BE2C (cell line): ENCODE measurements at regions not wholly inside any gene's neighbourhood (a gene's known extent, or its start where the extent isn't known, plus 50 kb on each side); places are given as distances from the start of the nearest gene placed in this dataset.

Experiments
- DNase-seq: peaks from one replicate; pipeline ENCODE4 v3.0.0-alpha.2; 2020
- H3K27me3 ChIP-seq: fragments of 250-450 bp; sonication (Bioruptor Pico); 2 replicates; pipeline ENCODE4 v1.5.1; 2020; ENCODE audit warnings: mild to moderate bottlenecking
- H3K36me3 ChIP-seq: fragments of 250-450 bp; sonication (Bioruptor Pico); 2 replicates; pipeline ENCODE4 v1.5.1; 2020; ENCODE audit warnings: mild to moderate bottlenecking
- H3K4me1 ChIP-seq: fragments of 250-450 bp; sonication (Bioruptor Pico); 2 replicates; pipeline ENCODE4 v1.5.1; 2020
- H3K4me3 ChIP-seq: 2 replicates; pipeline ENCODE4 v1.5.1; 2011; ENCODE audit warnings: low read depth, low read length
- H3K9me3 ChIP-seq: fragments of 250-450 bp; sonication (Bioruptor Pico); 2 replicates; pipeline ENCODE4 v1.5.1; 2020
- CTCF ChIP-seq: IDR thresholded peaks from 2 replicates; pipeline ENCODE4 v1.5.1; 2012; ENCODE audit warnings: mild to moderate bottlenecking, low read depth, low read length

- Histone ChIP-seq H3K9me3 (no peaks in the 10 kb centered on the region), H3K27me3 (no peaks in the 10 kb centered on the region), H3K4me3 (no peak overlapping the region), H3K36me3 (no peaks in the 10 kb centered on the region), H3K4me1 (no peaks in the 10 kb centered on the region)
- no peak for TF ChIP-seq CTCF
- no peak for DNase-seq
These were observed 478.3 kb downstream of the FBXO15 start for GRCh38 chr18:73669297-73669696.

GRCh38 chr18:73668051-73668450, 479.6 kb downstream of the FBXO15 start:
- H3K4me3 ChIP-seq = no peak overlapping the region
- no peaks in the 10 kb centered on the region for H3K9me3 ChIP-seq
- no peaks in the 10 kb centered on the region for H3K27me3 ChIP-seq
- no peak for TF ChIP-seq CTCF
- no peak for DNase-seq
- no peaks in the 10 kb centered on the region for H3K4me1 ChIP-seq
- no peaks in the 10 kb centered on the region for H3K36me3 ChIP-seq

GRCh38 chr18:73666772-73667171, 480.9 kb downstream of the FBXO15 start:
- TF ChIP-seq CTCF = no peak
- Histone ChIP-seq H3K36me3 (no peaks in the 10 kb centered on the region), H3K4me3 (no peak overlapping the region), H3K9me3 (no peaks in the 10 kb centered on the region), H3K27me3 (no peaks in the 10 kb centered on the region), H3K4me1 (no peaks in the 10 kb centered on the region)
- DNase-seq = no peak

GRCh38 chr18:73664896-73665295, 482.7 kb downstream of the FBXO15 start:
- DNase-seq = no peak
- H3K36me3 ChIP-seq = no peaks in the 10 kb centered on the region
- no peaks in the 10 kb centered on the region for H3K9me3 ChIP-seq
- no peak overlapping the region for H3K4me3 ChIP-seq
- no peaks in the 10 kb centered on the region for H3K4me1 ChIP-seq
- no peak for TF ChIP-seq CTCF
- H3K27me3 ChIP-seq = no peaks in the 10 kb centered on the region

- no peak for TF ChIP-seq CTCF
- Histone ChIP-seq H3K36me3 (no peaks in the 10 kb centered on the region), H3K4me1 (no peaks in the 10 kb centered on the region), H3K27me3 (no peaks in the 10 kb centered on the region), H3K9me3 (no peaks in the 10 kb centered on the region), H3K4me3 (no peak overlapping the region)
- no peak for DNase-seq
These were observed 484.1 kb downstream of the FBXO15 start for GRCh38 chr18:73663581-73663980.

- TF ChIP-seq CTCF = no peak
- no peaks in the 10 kb centered on the region for H3K9me3 ChIP-seq
These were observed 485.2 kb downstream of the FBXO15 start for GRCh38 chr18:73662421-73662820.

More at GRCh38 chr18:73662421-73662820, 485.2 kb downstream of the FBXO15 start:
- no peaks in the 10 kb centered on the region for H3K36me3 ChIP-seq
- no peaks in the 10 kb centered on the region for H3K27me3 ChIP-seq
- no peak for DNase-seq
- no peak overlapping the region for H3K4me3 ChIP-seq
- no peaks in the 10 kb centered on the region for H3K4me1 ChIP-seq
